Fibroblast of skin of right biceps (primary cell): ENCODE measurements at regions not wholly inside any gene's neighbourhood (a gene's known extent, or its start where the extent isn't known, plus 50 kb on each side); places are given as distances from the start of the nearest gene placed in this dataset.
"Not testable (repeated sequence)": the region's sequence is repeated elsewhere in the genome, so short reads cannot be mapped to it uniquely, and the experiment has no call there.

Experiments used
- DNase-seq: peaks from one replicate; pipeline ENCODE4 v3.0.0-alpha.2; 2013

GRCh38 chr14:80286744-80287143, 75.4 kb upstream of the DIO2 start:
- DNase-seq: not testable (repeated sequence)

GRCh38 chr14:80278293-80279023, 67.2 kb upstream of the DIO2 start:
- no peak for DNase-seq

- peak; percentile 36 for DNase-seq
These were observed 64.0 kb upstream of the DIO2 start for GRCh38 chr14:80275208-80275850.

- not testable (repeated sequence) for DNase-seq
These were observed 63.0 kb upstream of the DIO2 start for GRCh38 chr14:80274310-80274709.

- no peak for DNase-seq
These were observed 60.1 kb upstream of the DIO2 start for GRCh38 chr14:80271389-80271788.

- DNase-seq: peak; percentile 50
These were observed 58.1 kb upstream of the DIO2 start for GRCh38 chr14:80269353-80269925.

- DNase-seq: no peak
These were observed 55.6 kb upstream of the DIO2 start for GRCh38 chr14:80266930-80267329.

- no peak for DNase-seq
These were observed 53.4 kb upstream of the DIO2 start for GRCh38 chr14:80264702-80265101.
